ENCODE measurements at regions not wholly inside any gene's neighbourhood (a gene's known extent, or its start where the extent isn't known, plus 50 kb on each side); places are given as distances from the start of the nearest gene placed in this dataset.
"Not testable (repeated sequence)": the region's sequence is repeated elsewhere in the genome, so short reads cannot be mapped to it uniquely, and the experiment has no call there.

GRCh38 chr6:73955800-73956199, 259.8 kb downstream of the CD109 start:
- no peak for DNase-seq (ENCODE audit: low spot score)

DNA sequence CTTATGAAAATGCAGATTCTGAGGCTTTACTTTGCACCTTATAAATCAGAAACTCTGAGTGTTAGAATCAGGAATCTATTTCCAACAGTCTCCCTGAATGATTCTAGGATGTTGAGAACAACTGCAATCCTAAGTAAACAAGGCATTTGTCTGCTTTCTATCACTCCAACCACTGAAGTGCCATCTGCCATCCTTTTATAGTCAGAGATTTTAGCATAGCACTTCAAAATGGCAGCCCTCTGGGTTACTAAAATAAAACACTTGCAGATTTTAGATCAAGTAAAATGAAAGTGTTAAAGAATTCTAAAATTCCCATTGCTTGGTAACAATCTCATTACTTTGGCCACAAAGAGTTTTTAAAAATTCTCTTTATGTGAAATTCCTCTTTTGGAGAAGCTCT, 258.9 kb downstream of the CD109 start:
- no peak for DNase-seq (ENCODE audit: low spot score)

DNA sequence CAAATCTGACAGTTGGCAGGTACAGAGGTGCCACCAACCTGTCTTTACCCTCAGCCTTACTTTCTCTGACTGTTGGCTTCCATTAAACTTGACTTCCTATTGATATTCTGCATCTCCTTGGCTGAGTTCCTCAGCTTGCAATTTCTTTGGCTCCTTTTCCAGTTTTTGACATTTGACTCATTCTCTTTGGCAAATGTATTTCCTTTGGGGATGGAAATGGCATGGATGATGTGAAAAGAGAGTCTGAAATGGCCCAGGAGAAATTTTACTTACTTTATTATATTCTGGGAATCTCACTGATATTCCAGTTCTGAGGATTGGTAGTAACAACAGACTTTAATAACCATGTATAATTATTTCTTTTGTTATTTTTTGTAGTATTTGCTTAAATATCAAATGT, 255.2 kb downstream of the CD109 start:
- DNase-seq (ENCODE audit: low spot score): no peak

GRCh38 chr6:73943930-73944652, 248.1 kb downstream of the CD109 start:
- DNase-seq (ENCODE audit: low spot score): no peak

- DNase-seq (ENCODE audit: low spot score): no peak
Measured at GRCh38 chr6:73943411-73943810, 247.4 kb downstream of the CD109 start.

DNA sequence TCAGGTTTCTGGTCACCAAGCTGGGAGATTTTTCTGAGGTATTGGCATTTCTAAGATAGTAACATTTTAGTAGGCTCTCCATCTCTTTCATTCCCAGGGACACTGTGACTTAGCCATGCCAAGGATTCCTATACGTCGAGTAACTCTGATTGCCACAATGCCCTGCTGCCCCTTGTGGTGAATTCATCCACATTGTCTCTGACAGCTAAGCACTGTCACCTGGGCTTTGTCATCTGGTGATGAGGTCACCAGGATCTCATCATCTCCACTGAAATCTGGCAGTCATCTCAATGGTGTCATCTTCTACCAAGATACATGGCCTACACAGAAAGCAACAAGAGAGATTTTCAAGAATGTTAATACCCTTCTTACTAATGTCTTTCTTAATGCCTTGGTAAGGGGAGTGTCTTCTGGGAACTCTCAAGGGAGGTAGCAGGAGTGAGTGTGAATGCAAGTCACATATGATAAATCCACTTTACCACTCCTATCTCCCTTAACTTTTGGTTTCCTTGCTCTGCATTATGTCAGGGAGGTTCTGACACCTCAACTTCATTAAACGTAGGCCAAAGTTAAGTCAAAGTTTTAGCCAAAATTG, 246.7 kb downstream of the CD109 start:
- peak; percentile 79 for DNase-seq (ENCODE audit: low spot score)

DNA sequence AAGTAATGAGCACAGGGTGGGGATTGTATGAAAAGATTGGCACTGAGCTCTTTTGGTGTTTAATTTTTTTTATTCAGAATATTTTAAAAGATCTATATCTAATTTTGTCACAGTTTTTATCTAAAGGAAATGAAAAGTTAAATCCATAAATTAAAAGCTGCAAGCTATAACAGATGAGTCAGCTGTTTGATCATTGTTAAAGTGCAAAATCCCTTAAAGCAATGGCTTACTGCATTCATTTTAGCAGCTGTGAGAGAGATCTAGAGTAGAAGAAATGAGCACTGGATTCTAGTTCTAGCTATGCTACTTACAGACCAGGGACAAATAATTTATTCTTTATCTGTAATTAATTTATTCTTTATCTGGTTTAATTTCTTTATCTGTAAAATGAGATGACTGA, 245.9 kb downstream of the CD109 start:
- DNase-seq (ENCODE audit: low spot score): no peak

DNA sequence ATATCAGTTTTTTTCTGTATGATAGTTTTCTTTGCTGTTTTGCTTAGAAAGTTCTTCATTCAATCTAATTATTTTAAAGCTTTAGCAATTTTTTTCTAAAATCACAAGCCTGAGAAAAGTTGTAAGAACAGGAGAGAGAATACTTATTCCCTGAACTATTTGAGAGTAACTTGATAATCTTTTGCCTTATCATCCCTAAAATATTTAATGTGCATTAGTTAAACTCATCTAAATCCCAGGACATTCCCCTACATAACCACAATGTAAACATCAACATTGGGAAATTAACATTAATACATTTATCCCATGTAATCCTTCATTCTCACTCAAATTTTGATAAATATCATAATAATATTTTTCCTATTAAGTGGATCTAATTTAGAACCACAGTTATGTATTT, 241.8 kb downstream of the CD109 start:
- DNase-seq (ENCODE audit: low spot score): no peak

- DNase-seq (ENCODE audit: low spot score): no peak
Measured at GRCh38 chr6:73932866-73933265, 236.9 kb downstream of the CD109 start.

DNA sequence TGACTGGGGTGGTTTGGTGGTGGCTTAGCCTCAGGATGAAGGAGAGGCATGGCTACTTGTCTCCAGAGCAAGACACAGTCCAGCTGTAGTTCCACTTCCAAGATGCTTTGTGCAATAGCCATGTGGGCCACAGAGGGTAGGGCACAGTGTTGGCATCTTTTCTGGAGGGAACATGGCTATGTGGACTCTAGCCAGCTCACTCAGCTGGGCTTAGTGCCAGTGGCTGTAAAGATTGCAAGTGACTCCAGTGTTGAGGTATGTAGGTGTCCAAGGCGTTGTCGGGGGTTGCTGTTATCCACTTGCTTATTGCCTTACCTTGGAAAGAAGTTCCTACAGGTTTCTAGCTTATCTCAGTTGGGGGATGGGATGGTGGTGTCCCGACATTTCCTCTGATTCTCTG, 233.4 kb downstream of the CD109 start:
- DNase-seq (ENCODE audit: low spot score): no peak

DNA sequence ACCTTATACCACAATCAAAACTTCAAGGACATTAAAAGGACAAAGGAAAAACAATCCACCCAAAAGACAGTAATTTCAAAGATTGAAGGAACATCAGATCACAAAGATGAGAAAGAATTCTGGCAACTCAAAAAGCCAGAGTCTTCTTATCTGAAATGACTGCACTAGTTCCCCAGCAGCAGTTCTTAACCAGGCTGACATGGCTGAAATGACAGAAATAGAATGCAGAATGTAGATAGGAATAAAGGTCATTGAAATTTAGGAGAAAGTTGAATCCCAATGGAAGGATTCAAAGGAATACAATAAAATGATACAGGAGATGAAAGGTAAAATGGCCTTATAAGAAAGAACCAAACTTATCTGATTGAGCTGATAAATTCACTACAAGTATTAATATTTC, 231.4 kb downstream of the CD109 start:
- DNase-seq (ENCODE audit: low spot score): no peak

DNA sequence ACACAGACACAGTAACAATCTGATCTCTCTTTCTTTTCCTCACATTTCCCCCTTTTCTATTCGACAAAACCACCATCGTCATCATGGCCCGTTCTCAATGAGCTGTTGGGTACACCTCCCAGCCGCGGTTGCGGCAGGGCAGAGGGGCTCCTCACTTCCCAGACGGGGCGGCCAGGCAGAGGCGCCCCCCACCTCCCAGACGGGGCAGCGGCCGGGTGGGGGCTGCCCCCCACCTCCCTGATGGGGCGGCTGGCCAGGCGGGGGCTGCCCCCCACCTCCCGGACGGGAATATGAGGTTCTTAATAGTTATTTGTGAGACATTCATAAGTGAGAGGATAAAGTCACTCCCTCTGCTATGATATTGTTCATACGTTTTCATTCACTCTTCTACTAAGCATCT, 229.7 kb downstream of the CD109 start:
- DNase-seq (ENCODE audit: low spot score): not testable (repeated sequence)

DNA sequence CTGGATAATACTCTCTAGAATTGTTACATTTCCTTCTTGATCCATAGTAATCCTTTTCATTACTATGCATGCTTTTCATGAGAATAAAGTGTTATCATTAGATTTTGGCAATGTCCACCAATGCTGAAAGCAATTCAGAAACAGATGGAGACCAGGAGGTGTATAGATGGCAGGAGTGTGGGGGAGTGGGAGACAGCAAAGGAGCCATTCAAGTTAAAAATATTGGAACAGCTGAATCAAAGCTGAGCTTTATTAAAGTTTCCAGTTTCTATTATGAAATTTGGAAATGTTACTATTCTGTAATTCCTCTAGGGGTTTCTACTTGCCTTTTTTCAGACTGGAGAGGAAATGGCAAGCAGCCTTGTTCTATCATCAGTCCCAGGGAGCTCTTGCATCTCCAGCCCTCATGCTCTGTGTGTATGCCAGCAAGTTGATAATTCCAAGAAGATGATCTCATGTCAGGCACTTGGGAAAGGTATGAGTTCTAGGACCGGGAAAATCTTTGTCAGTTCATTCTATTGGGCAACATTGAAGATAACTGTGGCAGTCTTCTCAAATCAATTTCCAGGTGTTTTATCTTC, 228.0 kb downstream of the CD109 start:
- no peak for DNase-seq (ENCODE audit: low spot score)

DNA sequence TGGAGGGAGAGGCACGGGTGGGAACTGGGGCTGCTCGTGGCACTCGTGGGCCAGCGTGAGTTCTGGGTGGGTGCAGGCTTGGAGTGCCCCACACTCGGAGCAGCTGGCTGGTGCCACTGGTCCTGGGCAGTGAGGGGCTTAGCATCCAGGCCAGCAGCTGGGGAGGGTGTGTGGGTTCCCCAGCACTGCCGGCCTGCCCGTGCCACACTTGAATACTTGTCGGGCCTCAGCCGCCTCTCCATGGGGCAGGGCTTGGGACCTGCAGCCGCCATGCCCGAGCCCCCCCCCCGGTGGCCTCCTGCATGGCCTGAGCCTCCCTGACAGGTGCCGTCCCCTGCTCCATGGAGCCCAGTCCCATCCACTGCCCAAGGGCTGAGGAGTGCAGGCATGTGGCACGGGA, 207.2 kb downstream of the CD109 start:
- no peak for DNase-seq (ENCODE audit: low spot score)

DNA sequence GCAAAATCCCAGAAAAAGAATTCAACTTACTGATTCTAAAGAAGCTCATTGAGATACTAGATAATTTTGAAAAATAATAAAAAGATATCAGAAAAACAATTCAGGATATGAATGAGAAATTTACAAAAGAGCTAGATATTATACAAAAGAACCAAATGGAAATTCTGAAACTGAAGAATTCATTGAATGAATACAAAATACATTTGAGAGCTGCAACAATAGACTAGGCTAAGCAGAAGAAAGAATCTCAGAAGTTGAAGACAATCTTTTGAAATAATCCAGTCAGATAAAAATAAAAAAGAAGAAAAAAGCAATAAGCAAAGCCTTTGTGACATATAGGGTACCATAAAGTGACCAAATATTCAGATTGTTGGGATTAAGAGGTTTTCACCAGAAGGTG, 206.0 kb downstream of the CD109 start:
- DNase-seq (ENCODE audit: low spot score): no peak

- no peak for DNase-seq (ENCODE audit: low spot score)
Measured at GRCh38 chr6:73901311-73901710, 205.3 kb downstream of the CD109 start.

DNA sequence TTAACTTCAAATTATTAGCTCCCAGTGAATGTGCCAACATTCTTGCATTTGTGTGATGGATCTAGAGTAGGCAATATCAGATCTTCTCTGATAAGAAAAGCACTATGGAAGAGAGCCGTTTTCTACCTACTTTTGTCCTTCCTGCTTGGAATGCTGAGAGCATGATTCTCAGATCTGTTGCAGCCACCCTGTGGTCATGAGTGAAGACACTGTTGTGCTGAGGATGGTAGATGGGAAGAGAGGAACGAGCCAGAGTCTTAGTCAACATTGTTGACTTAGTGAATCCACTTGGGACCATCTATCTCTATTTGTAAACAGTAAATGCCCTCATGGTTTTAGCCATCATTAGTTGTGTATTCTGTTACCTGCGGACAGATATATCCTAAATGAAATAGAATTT, 202.6 kb downstream of the CD109 start:
- DNase-seq (ENCODE audit: low spot score): no peak

DNA sequence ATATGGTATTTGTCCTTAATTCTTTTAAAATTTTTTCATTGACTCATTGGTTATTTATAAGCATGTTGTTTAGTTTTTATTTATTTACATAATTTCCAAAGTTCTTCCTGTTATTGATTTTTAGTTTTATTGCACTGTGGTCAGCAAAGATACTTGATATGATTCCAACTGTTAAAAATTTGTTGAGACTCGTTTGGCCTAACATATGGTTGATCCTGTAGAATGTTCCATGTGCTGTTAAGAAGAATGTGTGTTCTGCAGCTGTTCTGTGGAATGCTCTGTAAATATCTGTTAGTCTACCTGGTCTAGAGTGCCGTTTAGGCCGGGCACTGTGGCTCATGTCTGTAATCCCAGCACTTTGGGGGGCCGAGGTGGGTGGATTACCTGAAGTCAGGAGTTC, 197.7 kb downstream of the CD109 start:
- no peak for DNase-seq (ENCODE audit: low spot score)

DNA sequence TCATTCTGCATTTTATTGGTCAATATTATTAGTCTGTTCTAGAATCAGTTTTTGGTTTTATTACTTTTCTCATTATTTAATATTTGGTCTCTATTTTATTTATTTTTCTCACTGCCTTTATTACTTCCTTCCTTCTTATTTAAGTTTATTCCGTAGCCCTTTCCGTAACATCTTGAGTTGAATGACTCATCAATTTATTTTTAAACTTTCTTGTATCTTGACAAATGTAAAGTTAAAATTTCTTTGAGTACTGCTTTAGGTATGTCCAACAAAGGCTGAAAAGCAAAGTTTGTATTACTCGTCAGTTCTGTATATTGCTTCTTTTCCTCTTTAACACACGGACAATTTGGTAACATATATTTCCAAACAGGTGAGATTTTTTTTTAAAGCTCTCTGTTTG, 192.0 kb downstream of the CD109 start:
- no peak for DNase-seq (ENCODE audit: low spot score)

- no peak for DNase-seq (ENCODE audit: low spot score)
Measured at GRCh38 chr6:73885393-73885792, 189.4 kb downstream of the CD109 start.

DNA sequence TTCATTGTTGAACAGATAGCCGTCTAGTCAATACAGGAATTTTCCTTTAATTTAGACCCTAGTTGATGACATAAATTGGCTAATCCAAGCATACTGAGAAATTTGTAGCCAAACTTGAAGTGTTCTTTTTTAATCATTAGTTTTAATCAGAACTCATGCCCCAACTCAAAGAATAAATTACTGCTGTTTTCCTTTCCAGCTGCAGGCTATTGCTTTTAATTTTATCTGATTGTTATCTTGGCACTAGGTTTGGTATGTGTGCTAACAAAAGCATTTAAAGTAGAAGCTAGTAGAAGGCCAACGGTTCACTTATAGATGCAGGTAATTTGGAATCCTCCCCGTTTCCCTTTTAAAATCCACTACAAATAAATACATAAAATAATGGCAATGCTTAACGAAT, 188.5 kb downstream of the CD109 start:
- no peak for DNase-seq (ENCODE audit: low spot score)

DNA sequence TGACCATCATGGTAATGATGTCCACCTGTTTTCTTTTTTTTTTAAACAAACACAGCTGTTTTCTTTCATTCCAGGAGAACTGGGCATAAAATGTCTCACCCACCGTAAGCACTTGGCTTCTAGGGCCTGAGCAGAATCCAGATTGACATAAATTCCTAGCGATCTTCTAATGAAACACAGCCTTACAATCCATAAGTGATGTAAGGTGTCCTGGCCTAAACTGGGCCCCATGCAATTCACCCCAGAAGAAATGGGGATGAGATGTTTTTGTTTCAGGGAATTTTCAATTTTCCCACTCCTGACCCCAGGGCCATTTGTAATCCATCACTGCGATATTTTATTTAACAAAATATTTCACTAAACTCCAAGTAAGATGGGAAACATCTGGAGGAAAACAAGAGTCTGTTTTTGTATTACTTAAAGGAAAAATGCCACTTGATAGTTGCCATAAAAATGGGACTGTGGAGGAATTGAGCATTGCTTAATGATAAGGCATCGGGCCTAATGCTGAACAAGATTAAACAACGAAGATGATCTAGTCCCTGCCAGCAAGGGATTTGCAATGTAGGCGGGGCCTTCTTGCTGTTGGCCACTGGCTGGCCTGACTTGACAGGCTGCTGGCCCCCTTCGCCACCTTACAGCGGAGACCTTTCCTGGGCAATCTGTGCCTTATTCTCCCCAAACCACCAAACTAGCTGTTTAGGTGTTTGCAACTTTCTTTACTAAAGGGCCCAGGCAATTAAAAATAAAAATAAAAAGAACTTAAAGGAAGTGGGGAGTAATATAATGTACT, 183.7 kb downstream of the CD109 start:
- DNase-seq (ENCODE audit: low spot score): no peak

DNA sequence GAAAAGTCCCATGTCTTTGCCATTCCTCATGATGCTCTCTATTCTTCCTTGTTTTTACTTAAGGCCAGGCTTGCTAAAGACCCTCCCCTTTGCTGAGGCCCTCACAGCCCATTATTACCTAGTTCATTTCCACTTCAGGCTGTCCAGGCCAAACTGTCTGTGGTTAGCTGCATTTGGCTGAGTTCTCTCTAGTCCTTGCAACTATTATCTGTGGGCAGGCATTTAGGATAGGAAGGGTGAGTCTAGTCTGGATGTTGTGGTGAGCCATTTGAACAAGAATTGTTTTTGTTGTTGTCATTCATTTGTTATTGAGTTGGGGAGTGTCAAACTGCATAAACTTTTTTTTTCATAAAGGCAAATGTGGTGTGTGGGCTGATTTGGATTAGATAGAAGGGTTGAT, 182.4 kb downstream of the CD109 start:
- DNase-seq (ENCODE audit: low spot score): no peak

Measured in A172 (cell line).